Gastrocnemius medialis (tissue), 4 donors: ENCODE measurements at regions not wholly inside any gene's neighbourhood (a gene's known extent, or its start where the extent isn't known, plus 50 kb on each side); places are given as distances from the start of the nearest gene placed in this dataset.

Source experiments
- CTCF ChIP-seq, 5 experiments: fragments of 450-650 bp in 3 of 5; fragments of 200-600 bp in 2 of 5; sonication (generic) in 2 of 5; IDR thresholded peaks in 4 of 5; conservative IDR thresholded peaks in 1 of 5; 1 replicate in 4 of 5; 2 replicates in 1 of 5; pipeline ENCODE4 v1.5.1; 2016 to 2019; ENCODE audit warnings: antibody characterized with exemption in 5 of 5, mild to moderate bottlenecking in 3 of 5, moderate library complexity in 3 of 5
- POLR2A ChIP-seq, 2 donors: fragments of 450-650 bp; IDR thresholded peaks; one replicate each; pipeline ENCODE4 v1.6.1; 2017; ENCODE audit warnings: antibody characterized with exemption in 2 of 2, mild to moderate bottlenecking in 2 of 2, moderate library complexity in 2 of 2

DNA sequence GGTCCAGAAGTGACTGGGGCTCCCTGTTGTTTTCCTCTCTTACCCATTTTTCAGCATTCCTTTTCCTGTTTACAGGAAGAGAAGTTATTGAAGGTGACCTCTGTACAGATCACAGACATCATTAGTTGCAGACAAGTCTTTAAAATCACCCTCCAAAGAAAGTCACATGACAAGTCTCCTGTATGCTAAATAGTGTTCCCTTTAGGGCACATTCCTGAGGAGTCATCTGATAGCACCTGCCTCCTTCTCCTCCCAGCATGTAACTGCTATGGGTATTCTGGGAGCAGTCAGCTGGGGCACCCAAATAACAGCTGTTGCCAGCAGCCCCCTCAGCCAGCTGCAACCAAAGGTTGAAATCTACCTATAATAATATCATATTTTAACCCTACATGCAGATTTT lies 200.6 kb downstream of the PTGER3 start:
- TF ChIP-seq POLR2A (IDR thresholded peaks at IDR 0.05), result no peak
- no peak for TF ChIP-seq CTCF (IDR thresholded peaks at IDR 0.05 in 4 of 5, conservative IDR thresholded peaks at IDR 0.05 in 1 of 5)
